NCI-H460 (cell line): ENCODE measurements at regions not wholly inside any gene's neighbourhood (a gene's known extent, or its start where the extent isn't known, plus 50 kb on each side); places are given as distances from the start of the nearest gene placed in this dataset.

ENCODE experiments used
- DNase-seq: peaks from one replicate; pipeline ENCODE4 v3.0.0-alpha.2; 2016; ENCODE audit warnings: low read depth; ENCODE audit errors: extremely low read depth
- small RNA-seq, 2 experiments: library from RNA; depleted of rRNA; stranded (forward); fragments of <200 nt; gene quantifications; one replicate each; pipeline ENCODE3, GENCODE V24; 2014

DNA sequence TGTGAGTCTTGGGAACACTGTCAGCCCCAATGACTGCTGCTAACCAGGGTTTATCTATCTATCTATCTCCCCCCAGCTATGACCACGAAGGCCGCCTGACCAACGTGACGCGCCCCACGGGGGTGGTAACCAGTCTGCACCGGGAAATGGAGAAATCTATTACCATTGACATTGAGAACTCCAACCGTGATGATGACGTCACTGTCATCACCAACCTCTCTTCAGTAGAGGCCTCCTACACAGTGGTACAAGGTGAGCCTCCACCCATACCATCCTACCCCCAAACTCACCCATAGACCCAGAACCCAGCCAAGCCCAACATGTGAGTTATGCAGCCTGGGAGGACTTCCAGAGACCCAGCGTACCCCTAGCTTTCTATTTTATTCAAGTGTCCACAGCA, 65.4 kb upstream of the WWC1 start:
- no peak for DNase-seq

DNA sequence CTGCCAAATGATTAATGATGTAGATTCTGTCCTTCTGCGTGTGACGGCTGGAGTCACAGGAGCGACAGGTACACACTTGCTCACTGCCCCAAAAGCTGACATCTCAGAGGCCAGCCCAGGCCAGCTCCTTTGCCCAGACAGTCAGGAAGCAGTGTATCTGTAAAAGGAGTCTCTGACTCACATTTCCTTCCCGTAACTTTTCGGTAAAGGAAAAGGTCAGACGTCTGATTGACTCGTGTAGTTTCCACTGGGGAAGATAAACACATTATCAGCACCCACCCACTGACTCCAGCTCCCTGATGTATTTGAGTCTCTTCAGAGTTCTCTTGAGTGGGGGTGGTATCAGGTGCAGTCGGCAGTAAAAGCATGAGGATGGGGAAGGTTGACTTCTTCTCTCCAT, 64.4 kb upstream of the WWC1 start:
- no peak for DNase-seq

GRCh38 chr5:168227973-168228615, 63.4 kb upstream of the WWC1 start:
- no peak for DNase-seq

DNA sequence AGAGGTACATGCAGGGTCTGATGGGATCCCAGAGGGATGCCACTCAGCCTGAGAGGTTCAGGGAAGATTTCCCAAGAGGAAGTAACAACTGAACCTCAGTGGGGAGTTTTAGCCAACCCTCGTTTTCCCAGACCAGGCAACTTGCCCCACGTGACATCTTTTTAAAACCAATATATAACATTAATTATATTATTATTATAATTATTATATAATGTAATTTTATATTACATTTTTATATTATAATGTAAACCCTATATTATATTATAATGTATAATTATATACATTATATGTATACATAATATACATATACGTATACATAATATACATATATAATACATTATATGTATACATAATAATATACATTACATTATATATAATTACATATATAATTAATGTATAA, 62.8 kb upstream of the WWC1 start:
- no peak for DNase-seq

- no peak for DNase-seq
These were observed 57.3 kb upstream of the WWC1 start for GRCh38 chr5:168234133-168234532.

- no peak for DNase-seq
These were observed 53.0 kb upstream of the WWC1 start for GRCh38 chr5:168238463-168238862.

DNA sequence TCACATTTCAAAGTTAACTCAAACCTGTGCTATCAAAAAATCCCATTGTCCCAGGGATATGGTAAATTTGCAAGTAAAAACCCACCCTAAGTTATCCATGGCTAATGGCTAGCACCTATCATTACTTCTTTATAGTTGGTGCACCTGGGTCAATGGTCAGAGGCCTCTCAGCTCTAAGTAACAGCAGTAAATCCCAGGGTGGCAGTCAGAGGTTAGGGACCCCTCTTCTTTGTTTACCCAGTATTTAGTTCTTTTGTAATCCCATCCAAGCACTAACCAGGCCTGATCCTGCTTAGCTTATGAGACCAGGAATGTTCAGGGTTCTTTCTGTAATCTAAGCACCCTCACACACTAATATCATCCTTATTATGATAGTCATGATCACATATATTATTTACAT, 52.1 kb upstream of the WWC1 start:
- no peak for DNase-seq

Small RNAs in the stretch of these regions (small RNA-seq; reads per million reads assigned to genes)
- gene AC026403.1 = 0.06 to 2.1 reads per million in 2 experiments
- gene RF00561 = 0 reads per million in 2 experiments
- 0 reads per million in 2 experiments for gene RN7SKP60
- gene RNU6-168P = 0 reads per million in 2 experiments
- 0 reads per million in 2 experiments for gene RNU6-209P
